Glutamatergic neuron (in vitro differentiated cells): ENCODE measurements at regions not wholly inside any gene's neighbourhood (a gene's known extent, or its start where the extent isn't known, plus 50 kb on each side); places are given as distances from the start of the nearest gene placed in this dataset.

Source experiments
- DNase-seq: peaks from one replicate; pipeline ENCODE4 v3.0.0; 2022
- H3K27ac Mint-ChIP-seq: one replicate; pipeline ENCODE4 v1.8.0; 2020; ENCODE audit warnings: mild to moderate bottlenecking, mixed read lengths, inconsistent platforms; ENCODE audit not compliant: unreplicated experiment
- H3K27me3 Mint-ChIP-seq: one replicate; pipeline ENCODE4 v1.8.0; 2020; ENCODE audit warnings: mild to moderate bottlenecking, moderate library complexity, mixed read lengths, inconsistent platforms; ENCODE audit not compliant: unreplicated experiment
- H3K36me3 Mint-ChIP-seq: one replicate; pipeline ENCODE4 v1.8.0; 2020; ENCODE audit warnings: mild to moderate bottlenecking, mixed read lengths, inconsistent platforms; ENCODE audit not compliant: unreplicated experiment
- H3K4me1 Mint-ChIP-seq: one replicate; pipeline ENCODE4 v1.8.0; 2020; ENCODE audit warnings: mild to moderate bottlenecking, low read depth, mixed read lengths, inconsistent platforms; ENCODE audit not compliant: unreplicated experiment
- H3K4me3 Mint-ChIP-seq: one replicate; pipeline ENCODE4 v1.8.0; 2020; ENCODE audit warnings: mild to moderate bottlenecking, mixed read lengths, inconsistent platforms; ENCODE audit not compliant: unreplicated experiment
- H3K9me3 Mint-ChIP-seq: one replicate; pipeline ENCODE4 v1.8.0; 2020; ENCODE audit warnings: mild to moderate bottlenecking, moderate library complexity, mixed read lengths, inconsistent platforms; ENCODE audit not compliant: unreplicated experiment
- TF ChIP-seq, protein P1 (sequence below): fragments of 200-600 bp; sonication (generic); IDR thresholded peaks from one replicate; pipeline ENCODE4 v1.5.0; 2021; ENCODE audit not compliant: partially characterized antibody, unreplicated experiment

DNA sequence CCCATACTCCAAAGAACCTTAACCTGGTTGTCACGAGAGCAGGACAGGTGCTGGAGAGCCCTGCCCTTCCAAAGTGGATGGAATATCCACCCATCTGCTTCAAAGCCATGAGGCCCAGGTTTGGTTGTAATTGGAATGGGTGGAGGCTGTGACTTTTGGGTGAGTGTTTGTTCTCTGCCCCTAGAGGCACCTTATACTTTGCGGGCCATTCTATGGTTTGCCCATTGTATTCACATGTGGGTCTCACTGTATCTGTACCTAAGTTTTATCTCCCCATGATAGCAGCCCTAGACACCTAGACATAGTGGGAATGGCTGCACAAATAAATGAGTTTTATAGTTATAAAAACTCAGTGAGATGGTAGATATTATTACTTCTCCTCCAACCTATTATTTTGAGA lies 67.1 kb upstream of the NAA20 start:
- TF ChIP-seq, protein P1, sequence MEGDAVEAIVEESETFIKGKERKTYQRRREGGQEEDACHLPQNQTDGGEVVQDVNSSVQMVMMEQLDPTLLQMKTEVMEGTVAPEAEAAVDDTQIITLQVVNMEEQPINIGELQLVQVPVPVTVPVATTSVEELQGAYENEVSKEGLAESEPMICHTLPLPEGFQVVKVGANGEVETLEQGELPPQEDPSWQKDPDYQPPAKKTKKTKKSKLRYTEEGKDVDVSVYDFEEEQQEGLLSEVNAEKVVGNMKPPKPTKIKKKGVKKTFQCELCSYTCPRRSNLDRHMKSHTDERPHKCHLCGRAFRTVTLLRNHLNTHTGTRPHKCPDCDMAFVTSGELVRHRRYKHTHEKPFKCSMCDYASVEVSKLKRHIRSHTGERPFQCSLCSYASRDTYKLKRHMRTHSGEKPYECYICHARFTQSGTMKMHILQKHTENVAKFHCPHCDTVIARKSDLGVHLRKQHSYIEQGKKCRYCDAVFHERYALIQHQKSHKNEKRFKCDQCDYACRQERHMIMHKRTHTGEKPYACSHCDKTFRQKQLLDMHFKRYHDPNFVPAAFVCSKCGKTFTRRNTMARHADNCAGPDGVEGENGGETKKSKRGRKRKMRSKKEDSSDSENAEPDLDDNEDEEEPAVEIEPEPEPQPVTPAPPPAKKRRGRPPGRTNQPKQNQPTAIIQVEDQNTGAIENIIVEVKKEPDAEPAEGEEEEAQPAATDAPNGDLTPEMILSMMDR, result no peak
- Mint-ChIP-seq H3K4me3 (no peak overlapping the region), H3K9me3 (peaks cover 5% of the 10 kb centered on the region), H3K27me3 (peaks cover 6% of the 10 kb centered on the region), H3K4me1 (peaks cover 13% of the 10 kb centered on the region), H3K36me3 (peaks cover 4% of the 10 kb centered on the region), H3K27ac (no peak overlapping the region)
- DNase-seq, result no peak

DNA sequence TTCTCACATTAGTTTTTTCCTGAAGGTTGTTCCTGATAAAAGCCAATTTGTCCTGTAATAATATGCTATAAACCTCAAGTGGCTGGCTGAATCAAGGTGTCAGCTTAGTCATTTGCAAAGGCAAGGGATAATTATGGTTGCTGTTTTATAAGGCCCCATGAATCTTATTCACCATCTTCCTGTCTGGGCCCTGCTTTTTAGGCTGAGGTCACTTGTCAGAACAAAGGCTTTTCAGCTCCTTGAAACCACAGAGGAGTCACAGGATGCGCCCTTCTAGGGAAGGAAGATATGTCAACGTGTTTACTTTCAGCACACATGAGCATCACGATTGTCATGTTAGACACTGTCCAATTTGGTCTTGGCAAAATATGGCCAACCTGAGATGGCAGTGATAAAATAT lies 64.8 kb upstream of the NAA20 start:
- no peak overlapping the region for H3K27ac Mint-ChIP-seq
- TF ChIP-seq, protein P1, result no peak
- H3K36me3 Mint-ChIP-seq, result peaks cover 4% of the 10 kb centered on the region
- H3K4me3 Mint-ChIP-seq, result no peak overlapping the region
- H3K27me3 Mint-ChIP-seq, result peaks cover 6% of the 10 kb centered on the region
- H3K4me1 Mint-ChIP-seq, result peaks cover 13% of the 10 kb centered on the region
- H3K9me3 Mint-ChIP-seq, result peaks cover 2% of the 10 kb centered on the region
- no peak for DNase-seq

DNA sequence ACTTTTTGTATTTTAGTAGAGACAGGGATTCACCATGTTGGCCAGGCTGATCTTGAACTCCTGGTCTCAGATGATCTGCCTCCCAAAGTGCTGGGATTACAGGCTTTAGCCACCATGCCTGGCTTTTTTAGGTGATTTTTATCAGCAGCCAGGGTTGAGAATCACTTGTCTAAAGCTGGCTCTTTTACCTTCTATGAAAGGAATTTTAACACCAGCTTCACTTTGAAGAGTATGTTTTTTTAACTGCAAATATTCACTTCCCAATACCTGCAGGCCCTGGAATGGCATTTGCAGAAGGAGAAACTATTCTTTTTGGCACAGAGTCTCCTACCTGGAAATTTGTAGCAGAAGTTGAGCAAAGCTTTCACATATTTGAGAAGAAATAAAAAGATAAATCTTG lies 63.6 kb upstream of the NAA20 start:
- DNase-seq, result no peak
- Mint-ChIP-seq H3K4me1 (peaks cover 9% of the 10 kb centered on the region), H3K4me3 (no peak overlapping the region), H3K27ac (no peak overlapping the region), H3K27me3 (peaks cover 4% of the 10 kb centered on the region), H3K9me3 (no peaks in the 10 kb centered on the region), H3K36me3 (peaks cover 7% of the 10 kb centered on the region)
- TF ChIP-seq, protein P1, result no peak

DNA sequence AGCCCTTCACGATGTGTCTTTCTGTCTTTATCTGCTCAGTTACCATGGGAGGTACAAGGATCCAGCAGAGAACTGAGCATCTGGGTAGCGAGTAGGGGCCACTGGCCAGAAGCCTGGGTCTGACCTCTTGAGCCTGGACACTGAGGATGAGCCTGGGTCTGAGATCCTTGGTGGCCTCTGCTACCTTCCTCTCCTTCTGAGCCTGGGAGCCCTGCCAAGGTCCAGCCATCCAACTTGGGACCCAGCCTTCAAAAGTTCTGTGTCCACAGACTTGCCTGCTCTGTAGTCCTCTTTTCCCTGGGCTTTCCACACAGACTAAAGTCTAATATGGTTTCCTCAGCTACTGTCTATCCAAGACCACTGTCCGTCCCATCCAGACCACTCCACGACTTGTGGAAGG lies 60.2 kb upstream of the NAA20 start:
- Mint-ChIP-seq H3K9me3 (no peaks in the 10 kb centered on the region), H3K4me3 (no peak overlapping the region), H3K4me1 (peaks cover 5% of the 10 kb centered on the region), H3K27me3 (peaks cover 3% of the 10 kb centered on the region), H3K27ac (no peak overlapping the region), H3K36me3 (peaks cover 11% of the 10 kb centered on the region)
- DNase-seq, result no peak
- TF ChIP-seq, protein P1, result no peak

DNA sequence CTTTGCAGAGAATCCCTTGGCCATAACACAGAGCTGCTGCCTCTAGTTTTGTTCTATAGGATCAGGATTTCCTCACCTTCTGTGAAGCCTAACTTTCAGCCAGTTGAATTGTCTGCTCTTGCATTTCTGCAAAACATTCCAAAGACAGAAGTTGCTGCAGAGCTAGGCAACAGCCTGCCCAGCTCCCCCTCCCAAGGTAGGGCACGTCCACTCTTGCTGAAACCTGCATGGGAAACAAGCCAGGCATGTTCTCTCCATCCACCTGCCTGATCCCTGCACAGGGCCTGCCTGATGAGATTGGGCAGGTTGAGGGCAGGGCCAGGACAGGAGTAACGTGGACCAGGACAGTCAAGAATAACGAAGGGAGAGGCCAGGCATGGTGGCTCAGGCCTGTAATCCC lies 58.9 kb upstream of the NAA20 start:
- DNase-seq, result no peak
- H3K4me1 Mint-ChIP-seq, result no peaks in the 10 kb centered on the region
- no peaks in the 10 kb centered on the region for H3K9me3 Mint-ChIP-seq
- no peak overlapping the region for H3K27ac Mint-ChIP-seq
- TF ChIP-seq, protein P1, result no peak
- H3K4me3 Mint-ChIP-seq, result no peak overlapping the region
- peaks cover 11% of the 10 kb centered on the region for H3K36me3 Mint-ChIP-seq
- H3K27me3 Mint-ChIP-seq, result peaks cover 2% of the 10 kb centered on the region
